NB4 (cell line): ENCODE measurements at regions not wholly inside any gene's neighbourhood (a gene's known extent, or its start where the extent isn't known, plus 50 kb on each side); places are given as distances from the start of the nearest gene placed in this dataset.

Source experiments
- MYC ChIP-seq: IDR thresholded peaks from 2 replicates; pipeline ENCODE4 v1.6.1; 2011; ENCODE audit warnings: low read depth, low read length
- POLR2A ChIP-seq: IDR thresholded peaks from 2 replicates; pipeline ENCODE4 v1.6.1; 2011; ENCODE audit warnings: mild to moderate bottlenecking; ENCODE audit not compliant: insufficient read length; ENCODE audit errors: extremely low read depth
- TF ChIP-seq, protein P1 (sequence below): IDR thresholded peaks from one replicate; pipeline ENCODE4 v1.5.1; 2012; ENCODE audit warnings: low read depth, low read length
- TF ChIP-seq, protein P2 (sequence below): IDR thresholded peaks from 2 replicates; pipeline ENCODE4 v1.6.1; 2011; ENCODE audit warnings: low read depth, low read length

DNA sequence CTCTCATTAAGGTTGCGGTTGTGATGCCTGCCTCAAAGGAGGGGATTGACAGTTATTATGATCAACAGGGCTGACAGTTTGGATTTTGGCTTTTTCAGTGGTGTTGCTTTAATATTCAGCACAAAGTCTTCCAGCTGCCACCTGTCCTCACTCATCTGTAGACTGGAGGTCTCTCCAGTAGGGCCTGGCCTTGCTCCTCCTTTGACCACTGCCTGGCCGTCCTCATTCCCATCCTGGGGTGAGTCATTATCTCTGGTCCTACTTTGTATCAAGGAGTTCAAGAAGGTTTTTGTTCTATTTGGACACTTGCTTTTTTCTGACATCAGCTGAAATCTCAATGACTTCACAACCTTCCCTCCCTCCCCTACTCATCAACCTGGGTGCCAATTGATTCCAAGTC is 95.1 kb upstream of the ZPLD1 start:
- TF ChIP-seq, protein P1, sequence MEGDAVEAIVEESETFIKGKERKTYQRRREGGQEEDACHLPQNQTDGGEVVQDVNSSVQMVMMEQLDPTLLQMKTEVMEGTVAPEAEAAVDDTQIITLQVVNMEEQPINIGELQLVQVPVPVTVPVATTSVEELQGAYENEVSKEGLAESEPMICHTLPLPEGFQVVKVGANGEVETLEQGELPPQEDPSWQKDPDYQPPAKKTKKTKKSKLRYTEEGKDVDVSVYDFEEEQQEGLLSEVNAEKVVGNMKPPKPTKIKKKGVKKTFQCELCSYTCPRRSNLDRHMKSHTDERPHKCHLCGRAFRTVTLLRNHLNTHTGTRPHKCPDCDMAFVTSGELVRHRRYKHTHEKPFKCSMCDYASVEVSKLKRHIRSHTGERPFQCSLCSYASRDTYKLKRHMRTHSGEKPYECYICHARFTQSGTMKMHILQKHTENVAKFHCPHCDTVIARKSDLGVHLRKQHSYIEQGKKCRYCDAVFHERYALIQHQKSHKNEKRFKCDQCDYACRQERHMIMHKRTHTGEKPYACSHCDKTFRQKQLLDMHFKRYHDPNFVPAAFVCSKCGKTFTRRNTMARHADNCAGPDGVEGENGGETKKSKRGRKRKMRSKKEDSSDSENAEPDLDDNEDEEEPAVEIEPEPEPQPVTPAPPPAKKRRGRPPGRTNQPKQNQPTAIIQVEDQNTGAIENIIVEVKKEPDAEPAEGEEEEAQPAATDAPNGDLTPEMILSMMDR: no peak
- TF ChIP-seq POLR2A (no peak), MYC (no peak)
- TF ChIP-seq, protein P2, sequence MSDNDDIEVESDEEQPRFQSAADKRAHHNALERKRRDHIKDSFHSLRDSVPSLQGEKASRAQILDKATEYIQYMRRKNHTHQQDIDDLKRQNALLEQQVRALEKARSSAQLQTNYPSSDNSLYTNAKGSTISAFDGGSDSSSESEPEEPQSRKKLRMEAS: no peak
